ENCODE measurements at regions not wholly inside any gene's neighbourhood (a gene's known extent, or its start where the extent isn't known, plus 50 kb on each side); places are given as distances from the start of the nearest gene placed in this dataset.

DNA sequence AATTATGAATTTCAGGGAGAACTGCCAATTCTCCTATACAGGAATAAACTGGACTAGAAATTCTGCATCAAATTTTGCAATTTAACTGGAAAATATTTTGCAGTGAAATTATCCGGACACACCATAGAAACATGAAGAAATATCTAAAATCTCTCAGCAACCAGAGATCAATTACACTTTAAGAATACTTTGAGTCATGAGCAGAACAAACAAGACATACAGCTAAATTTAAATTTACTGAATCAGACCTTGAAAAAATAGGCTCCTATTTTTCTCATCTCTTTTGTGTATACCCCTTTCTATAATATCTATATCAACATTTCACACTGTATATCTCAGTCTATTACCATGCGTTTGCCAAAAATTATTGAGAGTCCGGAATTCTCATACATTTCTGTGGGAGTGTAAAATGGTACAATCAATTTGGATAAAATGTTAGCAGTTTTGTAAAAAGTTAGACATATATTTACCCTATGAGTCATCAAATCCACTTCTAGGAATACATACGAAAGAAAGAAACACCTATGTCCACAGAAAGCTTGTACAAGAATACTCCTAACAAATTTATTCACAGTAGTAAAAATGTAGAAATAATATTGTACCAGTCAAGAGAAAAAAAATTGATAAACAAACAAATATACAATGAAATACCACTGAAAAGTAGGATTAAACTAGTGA lies 593.1 kb upstream of the NECTIN3 start:
- H3K4me1 Mint-ChIP-seq, result no peaks in the 10 kb centered on the region; a peak in 1 of 4 replicates
- Histone ChIP-seq H3K18ac (ENCODE audit: insufficient read length, low read depth, low read length) (no peak overlapping the region), H4K8ac (replicated peaks; ENCODE audit: insufficient read length, low read depth, low read length) (no peak overlapping the region), H2AFZ (ENCODE audit: low read length) (no peak overlapping the region), H3K9me3 (ENCODE audit: control insufficient read depth, low read depth, low read length) (no peaks in the 10 kb centered on the region), H2BK15ac (ENCODE audit: low read depth, low read length) (no peak overlapping the region), H3K14ac (ENCODE audit: insufficient read depth, low read length) (no peak overlapping the region), H3K4me1 (ENCODE audit: insufficient read depth, low read length) (no peaks in the 10 kb centered on the region), H4K20me1 (ENCODE audit: control insufficient read depth, insufficient read depth, insufficient read length) (no peaks in the 10 kb centered on the region), H2AK5ac (ENCODE audit: insufficient read length, low read length) (no peak overlapping the region), H3T11ph (ENCODE audit: low read length) (no peak overlapping the region), H4K5ac (ENCODE audit: insufficient read length, low read depth, low read length) (no peak overlapping the region), H2BK120ac (ENCODE audit: low read depth, low read length, poor library complexity, severe bottlenecking) (no peak overlapping the region), H3K23me2 (ENCODE audit: insufficient read length, low read depth, low read length, poor library complexity, severe bottlenecking) (no peaks in the 10 kb centered on the region), H3K4ac (ENCODE audit: low read depth, low read length) (no peak overlapping the region), H3K79me1 (ENCODE audit: insufficient read depth, low read depth, low read length, poor library complexity, severe bottlenecking) (no peaks in the 10 kb centered on the region), H3K56ac (ENCODE audit: insufficient read length, low read depth, low read length) (no peak overlapping the region), H3K23ac (ENCODE audit: insufficient read length, low read depth, low read length) (no peak overlapping the region), H4K91ac (ENCODE audit: insufficient read length, low read depth, low read length) (no peak overlapping the region), H3K4me2 (ENCODE audit: insufficient read depth, insufficient read length, low read length) (no peak overlapping the region), H3K27ac (ENCODE audit: insufficient read length, low read depth, low read length) (no peak overlapping the region), H3K27me3 (ENCODE audit: insufficient read depth, low read length) (no peaks in the 10 kb centered on the region), H2BK20ac (ENCODE audit: low read depth, low read length, poor library complexity, severe bottlenecking) (no peak overlapping the region), H3K79me2 (ENCODE audit: insufficient read depth, low read length) (no peaks in the 10 kb centered on the region), H3K9ac (ENCODE audit: extremely low read depth, insufficient read length, low read length) (no peak overlapping the region), H2BK5ac (ENCODE audit: insufficient read length, low read length) (no peak overlapping the region), H2BK12ac (ENCODE audit: insufficient read length, low read depth, low read length) (no peak overlapping the region)
- H3K27me3 Mint-ChIP-seq (ENCODE audit: low read depth), result no peaks in the 10 kb centered on the region
- no peak for DNase-seq
- no peak overlapping the region for H3K4me3 Mint-ChIP-seq
- no peak overlapping the region for H3K27ac Mint-ChIP-seq
- peaks cover 0 to 13% (median 5%) of the 10 kb centered on the region in 3 experiments; a peak in 4 of 7 replicates for H3K36me3 Mint-ChIP-seq (ENCODE audit: insufficient read depth in 1 of 3, low read depth in 3 of 3)
- TF ChIP-seq, protein P1, sequence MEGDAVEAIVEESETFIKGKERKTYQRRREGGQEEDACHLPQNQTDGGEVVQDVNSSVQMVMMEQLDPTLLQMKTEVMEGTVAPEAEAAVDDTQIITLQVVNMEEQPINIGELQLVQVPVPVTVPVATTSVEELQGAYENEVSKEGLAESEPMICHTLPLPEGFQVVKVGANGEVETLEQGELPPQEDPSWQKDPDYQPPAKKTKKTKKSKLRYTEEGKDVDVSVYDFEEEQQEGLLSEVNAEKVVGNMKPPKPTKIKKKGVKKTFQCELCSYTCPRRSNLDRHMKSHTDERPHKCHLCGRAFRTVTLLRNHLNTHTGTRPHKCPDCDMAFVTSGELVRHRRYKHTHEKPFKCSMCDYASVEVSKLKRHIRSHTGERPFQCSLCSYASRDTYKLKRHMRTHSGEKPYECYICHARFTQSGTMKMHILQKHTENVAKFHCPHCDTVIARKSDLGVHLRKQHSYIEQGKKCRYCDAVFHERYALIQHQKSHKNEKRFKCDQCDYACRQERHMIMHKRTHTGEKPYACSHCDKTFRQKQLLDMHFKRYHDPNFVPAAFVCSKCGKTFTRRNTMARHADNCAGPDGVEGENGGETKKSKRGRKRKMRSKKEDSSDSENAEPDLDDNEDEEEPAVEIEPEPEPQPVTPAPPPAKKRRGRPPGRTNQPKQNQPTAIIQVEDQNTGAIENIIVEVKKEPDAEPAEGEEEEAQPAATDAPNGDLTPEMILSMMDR (conservative IDR thresholded peaks at IDR 0.05), result no peak
- WGBS (ENCODE audit: extremely low coverage, insufficient read length, low lambda C conversion rate), result 100% methylated on average over 1 of the region's 4 CpGs
- H3K9me3 Mint-ChIP-seq, result peaks cover 0 to 10% of the 10 kb centered on the region in 2 experiments; a peak in 4 of 5 replicates

All from H9 (cell line).